Tibial nerve (tissue), 4 donors: ENCODE measurements at regions not wholly inside any gene's neighbourhood (a gene's known extent, or its start where the extent isn't known, plus 50 kb on each side); places are given as distances from the start of the nearest gene placed in this dataset.

Experiments
- DNase-seq, 2 donors: peaks; one replicate each; pipeline ENCODE4 v3.0.0-alpha.2; 2019; ENCODE audit warnings: low spot score in 2 of 2
- H3K27ac ChIP-seq, 4 donors: fragments of 200-600 bp; sonication (generic) in 3 of 4; one replicate each; pipeline ENCODE4 v1.5.1; 2017 to 2019; ENCODE audit warnings: mild to moderate bottlenecking in 1 of 4
- H3K27me3 ChIP-seq, 2 donors: fragments of 200-600 bp; sonication (generic) in 1 of 2; one replicate each; pipeline versions ENCODE4 v1.5.1 to v1.6.0; 2017 to 2019
- H3K36me3 ChIP-seq, 3 donors: fragments of 200-600 bp; sonication (generic); one replicate each; pipeline ENCODE4 v1.5.1; 2018 to 2019
- H3K4me1 ChIP-seq, 4 donors: fragments of 200-600 bp; sonication (generic) in 3 of 4; one replicate each; pipeline ENCODE4 v1.5.1; 2017 to 2019
- H3K4me3 ChIP-seq, 4 donors: fragments of 200-600 bp; sonication (generic) in 3 of 4; one replicate each; pipeline ENCODE4 v1.5.1; 2017 to 2019; ENCODE audit warnings: mild to moderate bottlenecking in 1 of 4, moderate library complexity in 1 of 4
- H3K9me3 ChIP-seq, 4 donors: fragments of 200-600 bp; sonication (generic) in 3 of 4; one replicate each; pipeline ENCODE4 v1.5.1; 2017 to 2019
- EP300 ChIP-seq, 2 donors: sonication (generic); formaldehyde crosslinking; IDR thresholded peaks; one replicate each; pipeline ENCODE4 v1.6.1; 2017; ENCODE audit warnings: antibody characterized with exemption in 2 of 2, mild to moderate bottlenecking in 1 of 2
- POLR2A ChIP-seq, 2 donors: fragments of 450-650 bp; IDR thresholded peaks; one replicate each; pipeline ENCODE4 v1.6.1; 2017; ENCODE audit warnings: antibody characterized with exemption in 2 of 2, mild to moderate bottlenecking in 2 of 2, moderate library complexity in 2 of 2
- WGBS, 2 donors: methylation state at CpG; one replicate each; pipeline ENCODE4 v1.1.5; 2018; 5-methylcytosine and 5-hydroxymethylcytosine counted together
- TF ChIP-seq, protein P1 (sequence below), 5 experiments: fragments of 200-600 bp in 3 of 5; fragments of 450-650 bp in 2 of 5; sonication (generic) in 3 of 5; IDR thresholded peaks; one replicate each; pipeline ENCODE4 v1.5.1; 2016 to 2019; ENCODE audit warnings: antibody characterized with exemption in 5 of 5, mild to moderate bottlenecking in 3 of 5, moderate library complexity in 2 of 5

DNA sequence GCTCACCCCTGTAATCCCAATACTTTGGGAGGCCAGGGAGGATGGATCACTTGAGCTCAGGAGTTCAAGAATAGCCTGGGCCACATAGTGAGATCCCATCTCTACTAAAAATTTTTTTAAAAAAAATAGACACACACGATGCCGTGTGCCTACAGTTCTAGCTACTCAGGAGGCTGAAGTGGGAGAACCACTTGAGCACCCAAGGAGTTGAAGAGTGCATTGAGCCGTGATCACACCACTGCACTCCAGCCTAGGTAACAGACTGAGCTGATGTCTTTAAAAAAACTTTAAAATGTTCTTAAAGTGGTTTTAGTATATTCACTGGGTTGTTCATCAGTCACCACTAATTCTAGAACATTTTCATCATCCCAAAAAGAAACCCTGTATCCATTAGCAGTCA, 51.9 kb upstream of the RNF38 start:
- H3K4me1 ChIP-seq, result peaks cover 0 to 38% (median 2%) of the 10 kb centered on the region in 4 donors
- H3K27me3 ChIP-seq, result no peaks in the 10 kb centered on the region
- 96% methylated on average over 3 of the region's 3 CpGs for WGBS, 2 donors
- no peaks in the 10 kb centered on the region for H3K36me3 ChIP-seq
- TF ChIP-seq POLR2A (IDR thresholded peaks at IDR 0.05), result no peak
- no peak for TF ChIP-seq EP300 (IDR thresholded peaks at IDR 0.05)
- TF ChIP-seq, protein P1, sequence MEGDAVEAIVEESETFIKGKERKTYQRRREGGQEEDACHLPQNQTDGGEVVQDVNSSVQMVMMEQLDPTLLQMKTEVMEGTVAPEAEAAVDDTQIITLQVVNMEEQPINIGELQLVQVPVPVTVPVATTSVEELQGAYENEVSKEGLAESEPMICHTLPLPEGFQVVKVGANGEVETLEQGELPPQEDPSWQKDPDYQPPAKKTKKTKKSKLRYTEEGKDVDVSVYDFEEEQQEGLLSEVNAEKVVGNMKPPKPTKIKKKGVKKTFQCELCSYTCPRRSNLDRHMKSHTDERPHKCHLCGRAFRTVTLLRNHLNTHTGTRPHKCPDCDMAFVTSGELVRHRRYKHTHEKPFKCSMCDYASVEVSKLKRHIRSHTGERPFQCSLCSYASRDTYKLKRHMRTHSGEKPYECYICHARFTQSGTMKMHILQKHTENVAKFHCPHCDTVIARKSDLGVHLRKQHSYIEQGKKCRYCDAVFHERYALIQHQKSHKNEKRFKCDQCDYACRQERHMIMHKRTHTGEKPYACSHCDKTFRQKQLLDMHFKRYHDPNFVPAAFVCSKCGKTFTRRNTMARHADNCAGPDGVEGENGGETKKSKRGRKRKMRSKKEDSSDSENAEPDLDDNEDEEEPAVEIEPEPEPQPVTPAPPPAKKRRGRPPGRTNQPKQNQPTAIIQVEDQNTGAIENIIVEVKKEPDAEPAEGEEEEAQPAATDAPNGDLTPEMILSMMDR (IDR thresholded peaks at IDR 0.05), result no peak
- H3K9me3 ChIP-seq, result no peaks in the 10 kb centered on the region
- DNase-seq, result no peak
- no peak overlapping the region for H3K27ac ChIP-seq
- H3K4me3 ChIP-seq, result no peak overlapping the region

- no peaks in the 10 kb centered on the region for H3K36me3 ChIP-seq
- no peaks in the 10 kb centered on the region for H3K27me3 ChIP-seq
- no peaks in the 10 kb centered on the region for H3K9me3 ChIP-seq
- peak in 1 of 2 donors; percentile 47 for DNase-seq
- H3K27ac ChIP-seq, result no peak overlapping the region
- H3K4me3 ChIP-seq, result no peak overlapping the region
- no peak for TF ChIP-seq EP300 (IDR thresholded peaks at IDR 0.05)
- TF ChIP-seq, protein P1 (IDR thresholded peaks at IDR 0.05), result peak; percentile 54 to 74 (median 69)
- peaks cover 0 to 49% (median 3%) of the 10 kb centered on the region in 4 donors for H3K4me1 ChIP-seq
- 89 to 92% methylated on average over 3 of the region's 3 CpGs for WGBS, 2 donors
Observed at GRCh38 chr9:36450110-36450732, 50.2 kb upstream of the RNF38 start.
